T-cell (primary cell): ENCODE measurements at regions not wholly inside any gene's neighbourhood (a gene's known extent, or its start where the extent isn't known, plus 50 kb on each side); places are given as distances from the start of the nearest gene placed in this dataset.

ENCODE experiments used
- ATAC-seq, 4 experiments: fragments of 200-7000 bp in 3 of 4; fragments of 150-1000 bp in 1 of 4; cut with Tn5 transposase; replicated peaks in 1 of 4; 1 replicate in 3 of 4; 2 replicates in 1 of 4; pipeline ENCODE4 v1.10.0; 2021; ENCODE audit warnings: moderate library complexity in 3 of 4, mild to moderate bottlenecking in 2 of 4, moderate number of reproducible peaks in 1 of 4
- CTCF ChIA-PET, 2 donors: fragments of 300-600 bp; sonication (Branson Sonifier 250); formaldehyde crosslinking; loops; one replicate each; lab custom pipeline; 2022; ENCODE audit warnings: antibody characterized with exemption in 2 of 2; lab: Charles Lee
- POLR2A ChIA-PET, 2 donors: fragments of 300-600 bp; sonication (Branson Sonifier 250); formaldehyde crosslinking; loops; one replicate each; lab custom pipeline; 2022; ENCODE audit warnings: antibody characterized with exemption in 2 of 2; lab: Charles Lee
- DNase-seq, 35 experiments: peaks; one replicate each; pipeline versions ENCODE4 v3.0.0 to v3.0.0-alpha.2; 2013 to 2023
- H3K27ac ChIP-seq: one replicate; pipeline ENCODE4 v1.5.1; 2013; ENCODE audit warnings: low read length
- H3K27me3 ChIP-seq, 2 experiments: replicated peaks in 1 of 2; 1 replicate in 1 of 2; 2 replicates in 1 of 2; pipeline versions ENCODE4 v1.6.1 to v1.7.0; 2013; ENCODE audit warnings: low read length in 1 of 2, mixed read lengths in 1 of 2; ENCODE audit not compliant: control insufficient read depth in 2 of 2, insufficient read depth in 2 of 2; ENCODE audit errors: extremely low read depth in 1 of 2
- H3K36me3 ChIP-seq, 2 donors: 1 replicate in 1 of 2; 2 replicates in 1 of 2; pipeline versions ENCODE4 v1.6.1 to v1.7.0; 2013; ENCODE audit warnings: low read length in 1 of 2; ENCODE audit not compliant: control insufficient read depth in 2 of 2, insufficient read depth in 1 of 2; ENCODE audit errors: extremely low read depth in 1 of 2
- H3K4me1 ChIP-seq, 2 experiments: 1 replicate in 1 of 2; 2 replicates in 1 of 2; pipeline versions ENCODE4 v1.6.1 to v1.7.0; 2013; ENCODE audit warnings: low read length in 2 of 2, mixed read lengths in 1 of 2; ENCODE audit not compliant: insufficient read depth in 2 of 2, control insufficient read depth in 1 of 2; ENCODE audit errors: extremely low read depth in 1 of 2
- H3K4me3 ChIP-seq, 2 donors: 1 replicate in 1 of 2; 2 replicates in 1 of 2; pipeline versions ENCODE4 v1.5.1 to v1.7.0; 2013; ENCODE audit warnings: mild to moderate bottlenecking in 2 of 2, low read length in 1 of 2, moderate library complexity in 1 of 2; ENCODE audit not compliant: control insufficient read depth in 1 of 2; ENCODE audit errors: extremely low read depth in 1 of 2
- H3K9me3 ChIP-seq: 2 replicates; pipeline ENCODE4 v1.7.0; 2013
- H3K27ac Mint-ChIP-seq, 2 donors: one replicate each; pipeline ENCODE4 v1.8.0; 2020 to 2021; ENCODE audit warnings: mild to moderate bottlenecking in 2 of 2, mixed read lengths in 2 of 2
- H3K27me3 Mint-ChIP-seq, 2 donors: one replicate each; pipeline ENCODE4 v1.8.0; 2021 to 2022; ENCODE audit warnings: mixed read lengths in 2 of 2
- H3K36me3 Mint-ChIP-seq: one replicate; pipeline ENCODE4 v1.8.0; 2021; ENCODE audit warnings: mixed read lengths
- H3K4me1 Mint-ChIP-seq, 3 donors: one replicate each; pipeline ENCODE4 v1.8.0; 2020 to 2022; ENCODE audit warnings: mixed read lengths in 3 of 3, mild to moderate bottlenecking in 1 of 3
- H3K4me3 Mint-ChIP-seq, 3 donors: one replicate each; pipeline ENCODE4 v1.8.0; 2020 to 2022; ENCODE audit warnings: mild to moderate bottlenecking in 3 of 3, mixed read lengths in 3 of 3, moderate library complexity in 3 of 3
- H3K9me3 Mint-ChIP-seq, 3 donors: one replicate each; pipeline ENCODE4 v1.8.0; 2020 to 2022; ENCODE audit warnings: mixed read lengths in 3 of 3
- WGBS: methylation state at CpG from one replicate; pipeline ENCODE4 v1.1.5; 2013; ENCODE audit warnings: missing lambda C conversion rate; ENCODE audit not compliant: insufficient coverage; 5-methylcytosine and 5-hydroxymethylcytosine counted together

DNA sequence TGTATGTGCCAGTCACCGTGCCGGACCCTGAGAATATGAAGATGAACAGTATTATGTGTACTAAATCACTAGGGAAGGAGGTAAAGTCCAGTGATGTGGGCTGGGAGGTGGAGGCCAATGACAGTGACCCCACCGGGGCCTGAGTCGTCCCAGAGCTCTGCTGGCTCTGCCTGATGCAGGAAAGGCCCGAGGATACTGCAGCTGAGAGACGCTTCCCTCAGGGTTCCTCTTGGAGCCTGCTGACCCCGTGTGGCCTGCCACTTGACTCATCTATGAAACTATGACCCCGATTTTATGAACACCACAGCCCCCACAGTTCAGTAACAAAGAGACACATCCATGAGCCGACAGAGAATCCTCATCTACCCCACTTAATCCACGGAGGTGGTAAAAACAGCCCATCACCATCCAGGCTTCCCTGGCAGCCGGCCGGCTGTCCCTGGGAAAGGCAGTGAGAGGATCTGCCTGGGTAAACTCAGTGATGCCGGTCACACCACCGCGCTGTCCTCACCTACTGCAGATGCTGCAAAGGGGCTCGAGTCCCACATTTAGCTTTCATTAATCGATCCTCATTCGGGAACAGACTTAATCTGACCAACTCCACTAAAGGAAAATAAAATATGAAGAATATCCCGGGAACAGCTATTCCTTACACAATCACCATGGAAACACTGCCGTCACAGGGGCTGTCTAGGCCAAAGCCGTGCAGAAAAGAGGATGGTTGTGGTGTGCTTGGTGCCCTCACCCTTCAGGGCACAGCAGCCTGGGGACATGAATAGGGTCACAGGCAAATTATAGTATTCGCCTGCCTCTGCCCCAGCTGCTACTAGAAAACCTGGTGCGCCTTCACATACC lies 82.9 kb downstream of the ARRDC4 start:
- Mint-ChIP-seq H3K9me3 (peaks cover 0 to 9% (median 5%) of the 10 kb centered on the region in 3 donors), H3K27ac (no peak overlapping the region), H3K36me3 (no peaks in the 10 kb centered on the region), H3K27me3 (no peaks in the 10 kb centered on the region), H3K4me1 (no peaks in the 10 kb centered on the region), H3K4me3 (no peak overlapping the region)
- WGBS = 81% methylated on average over 13 of the region's 23 CpGs
- ChIA-PET CTCF (no interaction called here), POLR2A (no interaction called here)
- no peaks in the 10 kb centered on the region for H3K4me1 ChIP-seq
- DNase-seq (no peak), ATAC-seq (no peak)
- H3K4me3 ChIP-seq = no peak overlapping the region
- H3K9me3 ChIP-seq = no peaks in the 10 kb centered on the region
- no peaks in the 10 kb centered on the region for H3K36me3 ChIP-seq
- H3K27ac ChIP-seq = no peak overlapping the region
- H3K27me3 ChIP-seq = no peaks in the 10 kb centered on the region

GRCh38 chr15:98051734-98052133 lies 91.2 kb downstream of the ARRDC4 start:
- Histone ChIP-seq H3K36me3 (no peaks in the 10 kb centered on the region), H3K9me3 (no peaks in the 10 kb centered on the region), H3K4me3 (no peak overlapping the region), H3K4me1 (no peaks in the 10 kb centered on the region), H3K27me3 (no peaks in the 10 kb centered on the region), H3K27ac (no peak overlapping the region)
- H3K4me3 Mint-ChIP-seq = no peak overlapping the region
- ATAC-seq (no peak), DNase-seq (no peak)
- ChIA-PET POLR2A (no interaction called here), CTCF (interaction anchor here in 1 of 2 donors (0.6 kb wide), 1 partner anchor 1104 kb away, joined by 3 read pairs; no protein-coding TSS in a partner anchor)
- WGBS = 100% methylated on average over 1 of the region's 3 CpGs
- H3K27me3 Mint-ChIP-seq = peaks cover 3 to 4% of the 10 kb centered on the region in 2 donors
- no peaks in the 10 kb centered on the region for H3K4me1 Mint-ChIP-seq
- H3K9me3 Mint-ChIP-seq = peaks cover 8 to 25% (median 12%) of the 10 kb centered on the region in 3 donors
- no peak overlapping the region for H3K27ac Mint-ChIP-seq
- H3K36me3 Mint-ChIP-seq = no peaks in the 10 kb centered on the region

DNA sequence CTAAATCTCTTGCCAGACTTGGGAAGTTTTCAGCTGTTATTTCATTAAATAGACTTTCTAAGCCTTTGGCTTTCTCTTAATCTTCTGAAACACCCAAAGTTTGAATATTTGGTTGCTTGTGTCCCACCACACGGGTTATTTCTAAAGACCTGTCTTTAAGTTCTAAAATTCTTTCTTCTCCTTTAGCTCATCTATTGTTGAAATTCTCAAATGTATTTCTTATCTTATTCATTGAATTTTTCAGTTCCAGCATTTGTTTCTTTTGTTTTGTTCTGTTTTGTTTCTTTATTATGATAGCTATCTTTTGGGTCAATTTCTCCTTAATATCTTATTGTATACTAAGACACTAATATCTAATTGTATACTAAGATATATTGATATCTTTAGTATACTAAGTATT lies 97.0 kb downstream of the ARRDC4 start:
- CTCF ChIA-PET = no interaction called here
- H3K4me3 ChIP-seq = no peak overlapping the region
- no peaks in the 10 kb centered on the region for H3K4me1 Mint-ChIP-seq
- H3K27ac Mint-ChIP-seq = no peak overlapping the region
- WGBS = no CpG with 5 or more reads among the region's 1 CpG
- ATAC-seq = no peak
- no peak overlapping the region for H3K4me3 Mint-ChIP-seq
- H3K9me3 Mint-ChIP-seq = peaks cover 24 to 45% (median 24%) of the 10 kb centered on the region in 3 donors
- DNase-seq = no peak
- H3K27me3 Mint-ChIP-seq = peaks cover 0 to 2% of the 10 kb centered on the region in 2 donors
- no peaks in the 10 kb centered on the region for H3K36me3 Mint-ChIP-seq
- no peaks in the 10 kb centered on the region for H3K27me3 ChIP-seq
- H3K4me1 ChIP-seq = no peaks in the 10 kb centered on the region
- no peaks in the 10 kb centered on the region for H3K9me3 ChIP-seq
- no peak overlapping the region for H3K27ac ChIP-seq
- POLR2A ChIA-PET = no interaction called here
- H3K36me3 ChIP-seq = no peaks in the 10 kb centered on the region

DNA sequence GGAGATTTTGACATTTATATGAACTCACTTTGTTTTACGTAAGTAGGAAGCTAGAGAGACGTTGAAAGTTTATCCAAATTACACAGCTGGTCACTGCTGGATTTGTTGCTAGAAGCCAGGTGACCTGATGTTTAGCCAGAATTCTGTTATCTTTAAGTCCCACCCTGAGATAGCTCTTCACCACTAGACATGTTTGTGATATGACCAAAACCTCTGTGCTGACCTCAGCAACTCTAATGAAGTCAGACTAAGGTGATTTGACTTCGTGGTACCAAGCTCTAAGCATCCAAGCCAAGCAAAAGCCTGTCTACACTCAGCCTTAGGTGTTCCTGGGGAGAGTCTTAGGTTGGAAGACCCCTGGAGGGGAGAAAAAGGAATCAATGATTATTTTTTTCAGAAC lies 102.4 kb downstream of the ARRDC4 start:
- H3K27me3 ChIP-seq = no peaks in the 10 kb centered on the region
- H3K27ac Mint-ChIP-seq = no peak overlapping the region
- DNase-seq = no peak
- H3K4me3 ChIP-seq = no peak overlapping the region
- H3K36me3 ChIP-seq = no peaks in the 10 kb centered on the region
- CTCF ChIA-PET = no interaction called here
- no peaks in the 10 kb centered on the region for H3K4me1 Mint-ChIP-seq
- WGBS = no CpG with 5 or more reads among the region's 3 CpGs
- peaks cover 12 to 24% (median 14%) of the 10 kb centered on the region in 3 donors for H3K9me3 Mint-ChIP-seq
- no peaks in the 10 kb centered on the region for H3K9me3 ChIP-seq
- POLR2A ChIA-PET = no interaction called here
- H3K27me3 Mint-ChIP-seq = no peaks in the 10 kb centered on the region
- H3K27ac ChIP-seq = no peak overlapping the region
- H3K4me3 Mint-ChIP-seq = no peak overlapping the region
- H3K36me3 Mint-ChIP-seq = no peaks in the 10 kb centered on the region
- no peaks in the 10 kb centered on the region for H3K4me1 ChIP-seq
- no peak for ATAC-seq

GRCh38 chr15:98063315-98063714 lies 102.8 kb downstream of the ARRDC4 start:
- H3K9me3 ChIP-seq = no peaks in the 10 kb centered on the region
- H3K4me1 ChIP-seq = no peaks in the 10 kb centered on the region
- H3K4me3 Mint-ChIP-seq = no peak overlapping the region
- POLR2A ChIA-PET = no interaction called here
- H3K9me3 Mint-ChIP-seq = peaks cover 10 to 20% (median 14%) of the 10 kb centered on the region in 3 donors
- no peaks in the 10 kb centered on the region for H3K27me3 Mint-ChIP-seq
- H3K36me3 Mint-ChIP-seq = no peaks in the 10 kb centered on the region
- DNase-seq = no peak
- ATAC-seq = no peak
- no peaks in the 10 kb centered on the region for H3K4me1 Mint-ChIP-seq
- H3K27ac ChIP-seq = no peak overlapping the region
- CTCF ChIA-PET = no interaction called here
- H3K4me3 ChIP-seq = no peak overlapping the region
- H3K27ac Mint-ChIP-seq = no peak overlapping the region
- no peaks in the 10 kb centered on the region for H3K27me3 ChIP-seq
- WGBS = no CpG with 5 or more reads among the region's 2 CpGs
- no peaks in the 10 kb centered on the region for H3K36me3 ChIP-seq

- H3K27me3 ChIP-seq = no peaks in the 10 kb centered on the region
- ChIA-PET CTCF (no interaction called here), POLR2A (no interaction called here)
- DNase-seq = no peak
- no peaks in the 10 kb centered on the region for H3K36me3 Mint-ChIP-seq
- no peaks in the 10 kb centered on the region for H3K4me1 ChIP-seq
- no peaks in the 10 kb centered on the region for H3K27me3 Mint-ChIP-seq
- H3K27ac Mint-ChIP-seq = no peak overlapping the region
- no peak overlapping the region for H3K27ac ChIP-seq
- H3K9me3 ChIP-seq = no peaks in the 10 kb centered on the region
- no peak overlapping the region for H3K4me3 ChIP-seq
- ATAC-seq = no peak
- H3K4me1 Mint-ChIP-seq = no peaks in the 10 kb centered on the region
- no peak overlapping the region for H3K4me3 Mint-ChIP-seq
- H3K36me3 ChIP-seq = no peaks in the 10 kb centered on the region
- peaks cover 5 to 15% (median 8%) of the 10 kb centered on the region in 3 donors for H3K9me3 Mint-ChIP-seq
Measured at GRCh38 chr15:98063871-98064270, 103.4 kb downstream of the ARRDC4 start.
